Mesenchymal stem cell (in vitro differentiated cells and primary cell): ENCODE measurements at regions not wholly inside any gene's neighbourhood (a gene's known extent, or its start where the extent isn't known, plus 50 kb on each side); places are given as distances from the start of the nearest gene placed in this dataset.

Experiments used
- DNase-seq: peaks from one replicate; pipeline ENCODE4 v3.0.0-alpha.2; 2013
- H2AFZ ChIP-seq: one replicate; pipeline ENCODE4 v1.6.1; 2013; ENCODE audit warnings: low read depth, mild to moderate bottlenecking, control low read depth, inconsistent platforms, low read length, moderate library complexity
- H2AK5ac ChIP-seq: 2 replicates; pipeline ENCODE4 v1.6.1; 2013; ENCODE audit warnings: low read length, moderate library complexity, mild to moderate bottlenecking, inconsistent platforms; ENCODE audit not compliant: severe bottlenecking
- H2BK120ac ChIP-seq: one replicate; pipeline ENCODE4 v1.6.1; 2013; ENCODE audit warnings: low read depth, mild to moderate bottlenecking, inconsistent platforms, low read length, moderate library complexity
- H2BK12ac ChIP-seq, 2 experiments: one replicate each; pipeline ENCODE4 v1.6.1; 2013; ENCODE audit warnings: inconsistent platforms in 2 of 2, low read length in 2 of 2, mild to moderate bottlenecking in 2 of 2, moderate library complexity in 2 of 2, control low read depth in 1 of 2
- H2BK15ac ChIP-seq: one replicate; pipeline ENCODE4 v1.6.1; 2013; ENCODE audit warnings: mild to moderate bottlenecking, low read depth, inconsistent platforms; ENCODE audit not compliant: poor library complexity, severe bottlenecking
- H2BK5ac ChIP-seq: 2 replicates; pipeline ENCODE4 v1.6.1; 2013; ENCODE audit warnings: low read depth, mild to moderate bottlenecking, low read length, control low read depth, inconsistent platforms; ENCODE audit not compliant: poor library complexity, severe bottlenecking
- H3K14ac ChIP-seq, 2 experiments: one replicate each; pipeline ENCODE4 v1.6.1; 2013; ENCODE audit warnings: inconsistent platforms in 2 of 2, low read length in 2 of 2, control low read depth in 1 of 2, mild to moderate bottlenecking in 1 of 2, moderate library complexity in 1 of 2
- H3K18ac ChIP-seq, 2 experiments: one replicate each; pipeline ENCODE4 v1.6.1; 2013; ENCODE audit warnings: inconsistent platforms in 2 of 2, low read length in 2 of 2, control low read depth in 1 of 2, low read depth in 1 of 2, mild to moderate bottlenecking in 1 of 2
- H3K23ac ChIP-seq, 2 experiments: one replicate each; pipeline ENCODE4 v1.6.1; 2013; ENCODE audit warnings: inconsistent platforms in 2 of 2, low read length in 2 of 2, mild to moderate bottlenecking in 2 of 2, moderate library complexity in 2 of 2, control low read depth in 1 of 2
- H3K27ac ChIP-seq: 2 replicates; pipeline ENCODE4 v1.5.1; 2013; ENCODE audit warnings: mild to moderate bottlenecking, moderate library complexity, low read length, control low read depth, inconsistent platforms; ENCODE audit not compliant: poor library complexity, severe bottlenecking
- H3K27me3 ChIP-seq, 2 experiments: 2 replicates each; pipeline versions ENCODE4 v1.6.1 to v1.7.0; 2013; ENCODE audit warnings: low read length in 2 of 2, mild to moderate bottlenecking in 2 of 2, moderate library complexity in 2 of 2, control low read depth in 1 of 2, inconsistent platforms in 1 of 2; ENCODE audit not compliant: control insufficient read depth in 1 of 2, insufficient read depth in 1 of 2
- H3K36me3 ChIP-seq, 2 experiments: 2 replicates each; pipeline versions ENCODE4 v1.6.1 to v1.7.0; 2013; ENCODE audit warnings: low read length in 2 of 2, control low read depth in 1 of 2, inconsistent platforms in 1 of 2, low read depth in 1 of 2, mild to moderate bottlenecking in 1 of 2; ENCODE audit not compliant: insufficient read depth in 2 of 2, control insufficient read depth in 1 of 2
- H3K4ac ChIP-seq, 2 experiments: one replicate each; pipeline ENCODE4 v1.6.1; 2013; ENCODE audit warnings: inconsistent platforms in 2 of 2, low read length in 2 of 2, mild to moderate bottlenecking in 2 of 2, moderate library complexity in 2 of 2, control low read depth in 1 of 2, low read depth in 1 of 2
- H3K4me1 ChIP-seq: 2 replicates; pipeline ENCODE4 v1.6.1; 2013; ENCODE audit warnings: low read depth, low read length, control low read depth; ENCODE audit not compliant: control insufficient read depth, insufficient read depth
- H3K4me2 ChIP-seq: 2 replicates; pipeline ENCODE4 v1.6.1; 2013; ENCODE audit warnings: low read length, mild to moderate bottlenecking, inconsistent platforms; ENCODE audit not compliant: poor library complexity, severe bottlenecking
- H3K4me3 ChIP-seq, 2 experiments: 2 replicates each; pipeline versions ENCODE4 v1.5.1 to v1.7.0; 2013; ENCODE audit warnings: low read length in 2 of 2, mild to moderate bottlenecking in 2 of 2, control low read depth in 1 of 2, low read depth in 1 of 2; ENCODE audit not compliant: insufficient read depth in 1 of 2
- H3K79me1 ChIP-seq: replicated peaks from 2 replicates; pipeline ENCODE4 v1.6.1; 2013; ENCODE audit warnings: mild to moderate bottlenecking, control low read depth, low read length, inconsistent platforms; ENCODE audit not compliant: poor library complexity, severe bottlenecking
- H3K9ac ChIP-seq: 2 replicates; pipeline ENCODE4 v1.7.0; 2013; ENCODE audit warnings: mild to moderate bottlenecking, low read length, moderate library complexity
- H3K9me3 ChIP-seq: 2 replicates; pipeline ENCODE4 v1.7.0; 2013; ENCODE audit warnings: mild to moderate bottlenecking, low read length; ENCODE audit not compliant: control insufficient read depth
- H4K8ac ChIP-seq: one replicate; pipeline ENCODE4 v1.6.1; 2013; ENCODE audit warnings: inconsistent platforms, mild to moderate bottlenecking, low read length, moderate library complexity
- H4K91ac ChIP-seq: one replicate; pipeline ENCODE4 v1.6.1; 2013; ENCODE audit warnings: mild to moderate bottlenecking, low read length, inconsistent platforms
- WGBS: methylation state at CpG from one replicate; pipeline ENCODE4 v1.1.7; 2013; ENCODE audit warnings: mixed read lengths; 5-methylcytosine and 5-hydroxymethylcytosine counted together

DNA sequence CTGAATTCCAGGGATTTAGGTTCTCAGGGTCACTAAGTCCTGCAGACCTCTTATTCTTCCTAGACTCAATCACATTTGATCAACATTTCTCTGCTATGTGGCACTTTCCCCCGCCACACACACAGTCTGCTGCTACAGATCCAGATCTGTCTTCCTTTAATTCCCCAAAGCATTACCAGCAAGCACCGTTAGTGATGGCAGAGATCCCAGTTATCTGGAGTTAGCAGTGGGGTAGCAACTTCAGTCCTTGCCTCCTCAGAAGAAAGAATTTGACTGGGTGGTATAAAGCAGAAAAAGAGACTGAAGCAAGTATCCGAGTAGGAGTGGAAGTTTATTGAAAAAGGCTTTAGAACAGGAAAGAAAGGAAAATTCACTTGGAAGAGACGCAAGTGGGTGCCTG lies 100.4 kb upstream of the ETV3 start:
- Histone ChIP-seq H4K91ac (no peak overlapping the region), H2BK15ac (no peak overlapping the region), H4K8ac (no peak overlapping the region), H3K18ac (no peak overlapping the region), H2AK5ac (no peak overlapping the region), H2BK12ac (no peak overlapping the region), H3K36me3 (no peaks in the 10 kb centered on the region), H3K9me3 (no peaks in the 10 kb centered on the region), H3K79me1 (no peaks in the 10 kb centered on the region), H3K4me3 (no peak overlapping the region), H3K27me3 (peaks cover 9 to 20% of the 10 kb centered on the region in 2 experiments), H3K14ac (no peak overlapping the region), H3K23ac (no peak overlapping the region), H3K27ac (no peak overlapping the region), H3K4me2 (no peak overlapping the region), H3K9ac (no peak overlapping the region), H3K4me1 (peaks cover 4% of the 10 kb centered on the region), H3K4ac (no peak overlapping the region), H2BK5ac (no peak overlapping the region), H2AFZ (no peak overlapping the region), H2BK120ac (no peak overlapping the region)
- 57% methylated on average over 4 of the region's 4 CpGs for WGBS
- no peak for DNase-seq

- Histone ChIP-seq H2BK12ac (no peak overlapping the region), H2AFZ (no peak overlapping the region), H3K79me1 (no peaks in the 10 kb centered on the region), H3K4me3 (no peak overlapping the region), H2BK15ac (no peak overlapping the region), H3K18ac (no peak overlapping the region), H2BK5ac (no peak overlapping the region), H3K14ac (no peak overlapping the region), H3K4me1 (peaks cover 4% of the 10 kb centered on the region), H3K9ac (no peak overlapping the region), H3K9me3 (no peaks in the 10 kb centered on the region), H3K27ac (no peak overlapping the region), H3K4ac (no peak overlapping the region), H2BK120ac (no peak overlapping the region), H4K8ac (no peak overlapping the region), H2AK5ac (no peak overlapping the region), H3K36me3 (no peaks in the 10 kb centered on the region), H4K91ac (no peak overlapping the region), H3K27me3 (peaks cover 9 to 20% of the 10 kb centered on the region in 2 experiments), H3K4me2 (no peak overlapping the region), H3K23ac (no peak overlapping the region)
- DNase-seq = no peak
- WGBS = 58% methylated on average over 2 of the region's 3 CpGs
These were observed 99.8 kb upstream of the ETV3 start for GRCh38 chr1:157237981-157238380.

GRCh38 chr1:157237522-157237921 lies 99.3 kb upstream of the ETV3 start:
- no peak overlapping the region for H3K4me3 ChIP-seq
- no peak overlapping the region for H4K91ac ChIP-seq
- no peak overlapping the region for H3K18ac ChIP-seq
- no peak overlapping the region for H3K4me2 ChIP-seq
- H3K4me1 ChIP-seq = peaks cover 4% of the 10 kb centered on the region
- no peak overlapping the region for H2AK5ac ChIP-seq
- no peak overlapping the region for H3K4ac ChIP-seq
- no peak overlapping the region for H3K9ac ChIP-seq
- H4K8ac ChIP-seq = no peak overlapping the region
- H2BK120ac ChIP-seq = no peak overlapping the region
- no peak overlapping the region for H3K27ac ChIP-seq
- no peak for DNase-seq
- WGBS = 82% methylated on average over 4 of the region's 4 CpGs
- no peaks in the 10 kb centered on the region for H3K79me1 ChIP-seq
- H3K14ac ChIP-seq = no peak overlapping the region
- no peaks in the 10 kb centered on the region for H3K36me3 ChIP-seq
- no peak overlapping the region for H3K23ac ChIP-seq
- no peak overlapping the region for H2BK5ac ChIP-seq
- peaks cover 9 to 20% of the 10 kb centered on the region in 2 experiments for H3K27me3 ChIP-seq
- no peak overlapping the region for H2AFZ ChIP-seq
- H2BK15ac ChIP-seq = no peak overlapping the region
- H3K9me3 ChIP-seq = no peaks in the 10 kb centered on the region
- H2BK12ac ChIP-seq = no peak overlapping the region

DNA sequence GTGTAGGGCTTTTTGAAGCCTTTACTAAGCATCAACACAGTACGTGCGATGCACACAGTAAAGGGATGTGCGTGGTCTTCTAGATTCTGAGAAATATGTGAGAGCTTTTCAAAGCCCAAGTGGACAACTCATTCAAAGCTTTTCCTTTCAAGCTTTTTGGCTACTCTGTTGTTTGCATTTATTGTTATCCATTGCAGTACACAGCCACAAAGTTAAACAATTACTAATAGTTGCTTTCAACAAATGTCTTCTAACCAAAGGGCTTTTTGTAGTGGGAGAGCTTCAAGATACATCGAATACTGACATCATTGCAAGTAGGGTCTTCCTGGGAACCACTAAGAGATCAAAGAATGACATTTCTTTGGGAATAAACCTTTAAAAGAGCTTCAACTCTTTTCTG lies 97.9 kb upstream of the ETV3 start:
- Histone ChIP-seq H3K79me1 (no peaks in the 10 kb centered on the region), H3K4ac (no peak overlapping the region), H2AK5ac (no peak overlapping the region), H3K4me3 (no peak overlapping the region), H2AFZ (no peak overlapping the region), H3K23ac (no peak overlapping the region), H3K18ac (no peak overlapping the region), H3K9me3 (no peaks in the 10 kb centered on the region), H3K14ac (no peak overlapping the region), H2BK15ac (no peak overlapping the region), H3K27me3 (peaks cover 9 to 20% of the 10 kb centered on the region in 2 experiments), H2BK5ac (no peak overlapping the region), H3K27ac (no peak overlapping the region), H3K4me1 (peaks cover 4% of the 10 kb centered on the region), H3K9ac (no peak overlapping the region), H3K4me2 (no peak overlapping the region), H4K8ac (no peak overlapping the region), H3K36me3 (no peaks in the 10 kb centered on the region), H2BK120ac (no peak overlapping the region), H4K91ac (no peak overlapping the region), H2BK12ac (no peak overlapping the region)
- 95% methylated on average over 4 of the region's 4 CpGs for whole genome bisulfite sequencing
- DNase-seq = no peak
